Heart left ventricle (tissue), 13 donors: ENCODE measurements at regions not wholly inside any gene's neighbourhood (a gene's known extent, or its start where the extent isn't known, plus 50 kb on each side); places are given as distances from the start of the nearest gene placed in this dataset.

ENCODE experiments used
- CTCF ChIP-seq, 12 donors: fragments of 200-600 bp; sonication (generic) in 4 of 12; IDR thresholded peaks; one replicate each; pipeline versions ENCODE4 v1.5.0 to v1.8.0; 2018 to 2022; ENCODE audit warnings: antibody characterized with exemption in 12 of 12, mild to moderate bottlenecking in 5 of 12
- POLR2A ChIP-seq, 2 donors: fragments of 450-650 bp; IDR thresholded peaks; one replicate each; pipeline ENCODE4 v1.6.1; 2017; ENCODE audit warnings: antibody characterized with exemption in 2 of 2, mild to moderate bottlenecking in 2 of 2, moderate library complexity in 2 of 2
- donor health status: ischemic (EF 13 %, LVEDD 7.1; RV severe dilation, severe dysfunction).
- donor health status: DM: no; HTN: yes; CAD: no.
- donor health status: DM: no; HTN: no; CAD: no.
- donor health status: ischemic (EF 25% LVEDD 6.9; RV normal size, moderate dysfunction).
- donor health status: ischemic (EF 25% LVEDD 5.7; RV mildly dilated, moderate dysfunction).
- donor health status: ischemic (EF 35%, LVEDD 5.7; RV mildly dilated, moderate dysfunction).
- donor health status: nonischemic (EF 11% LVEDD 7.7; RV severe dilation, severe dysfunction).
- donor health status: DM: yes; HTN: yes; CAD: no.
- donor health status: PGD.
- donor health status: ischemic (EF 29% LVEDD 5.4; RV normal size, mild dysfunction).
- donor health status: nonischemic (EF 23%, LVEDD 6.1; RV moderate dilation, normal function).

GRCh38 chr16:86383488-86384262 is 126.7 kb upstream of the FOXF1 start:
- no peak for TF ChIP-seq POLR2A (IDR thresholded peaks at IDR 0.05)
- TF ChIP-seq CTCF (IDR thresholded peaks at IDR 0.05) = no peak
